ENCODE measurements at regions not wholly inside any gene's neighbourhood (a gene's known extent, or its start where the extent isn't known, plus 50 kb on each side); places are given as distances from the start of the nearest gene placed in this dataset.

DNA sequence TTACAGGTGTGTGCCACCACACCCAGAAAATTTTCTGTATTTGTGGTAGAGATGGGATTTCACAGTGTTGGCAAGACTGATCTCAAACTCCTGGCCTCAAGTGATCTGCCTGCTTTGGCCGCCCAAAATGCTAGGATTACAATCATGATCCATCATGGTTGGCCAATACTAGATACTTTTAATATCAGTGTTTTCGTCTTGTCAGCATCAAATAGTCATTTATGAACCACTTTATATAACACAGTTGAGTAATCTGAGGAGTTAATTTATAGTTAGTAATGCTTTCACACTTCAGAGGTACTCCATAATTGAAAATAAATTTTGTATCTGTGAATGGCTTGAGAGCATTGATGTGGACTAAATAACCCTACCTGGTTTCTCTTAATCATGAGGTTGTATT, 178.6 kb downstream of the TRAM1L1 start:
- no peak for TF ChIP-seq SIN3A (IDR thresholded peaks at IDR 0.05; ENCODE audit: borderline replicate concordance, insufficient read depth, low read length)
- no peak for TF ChIP-seq TAF1 (IDR thresholded peaks at IDR 0.05; ENCODE audit: borderline replicate concordance, insufficient read depth, low read length)
- no peak for TF ChIP-seq POLR2AphosphoS5 (IDR thresholded peaks at IDR 0.05; ENCODE audit: low read depth, low read length)
- TF ChIP-seq FOXP2 (optimal IDR thresholded peaks at IDR 0.05; ENCODE audit: borderline replicate concordance, extremely low read depth, extremely low read length, insufficient read depth), result no peak
- TF ChIP-seq, protein P1, sequence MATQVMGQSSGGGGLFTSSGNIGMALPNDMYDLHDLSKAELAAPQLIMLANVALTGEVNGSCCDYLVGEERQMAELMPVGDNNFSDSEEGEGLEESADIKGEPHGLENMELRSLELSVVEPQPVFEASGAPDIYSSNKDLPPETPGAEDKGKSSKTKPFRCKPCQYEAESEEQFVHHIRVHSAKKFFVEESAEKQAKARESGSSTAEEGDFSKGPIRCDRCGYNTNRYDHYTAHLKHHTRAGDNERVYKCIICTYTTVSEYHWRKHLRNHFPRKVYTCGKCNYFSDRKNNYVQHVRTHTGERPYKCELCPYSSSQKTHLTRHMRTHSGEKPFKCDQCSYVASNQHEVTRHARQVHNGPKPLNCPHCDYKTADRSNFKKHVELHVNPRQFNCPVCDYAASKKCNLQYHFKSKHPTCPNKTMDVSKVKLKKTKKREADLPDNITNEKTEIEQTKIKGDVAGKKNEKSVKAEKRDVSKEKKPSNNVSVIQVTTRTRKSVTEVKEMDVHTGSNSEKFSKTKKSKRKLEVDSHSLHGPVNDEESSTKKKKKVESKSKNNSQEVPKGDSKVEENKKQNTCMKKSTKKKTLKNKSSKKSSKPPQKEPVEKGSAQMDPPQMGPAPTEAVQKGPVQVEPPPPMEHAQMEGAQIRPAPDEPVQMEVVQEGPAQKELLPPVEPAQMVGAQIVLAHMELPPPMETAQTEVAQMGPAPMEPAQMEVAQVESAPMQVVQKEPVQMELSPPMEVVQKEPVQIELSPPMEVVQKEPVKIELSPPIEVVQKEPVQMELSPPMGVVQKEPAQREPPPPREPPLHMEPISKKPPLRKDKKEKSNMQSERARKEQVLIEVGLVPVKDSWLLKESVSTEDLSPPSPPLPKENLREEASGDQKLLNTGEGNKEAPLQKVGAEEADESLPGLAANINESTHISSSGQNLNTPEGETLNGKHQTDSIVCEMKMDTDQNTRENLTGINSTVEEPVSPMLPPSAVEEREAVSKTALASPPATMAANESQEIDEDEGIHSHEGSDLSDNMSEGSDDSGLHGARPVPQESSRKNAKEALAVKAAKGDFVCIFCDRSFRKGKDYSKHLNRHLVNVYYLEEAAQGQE (IDR thresholded peaks at IDR 0.05; ENCODE audit: insufficient read depth in 1 of 2, low read depth in 2 of 2, low read length in 2 of 2), result no peak

DNA sequence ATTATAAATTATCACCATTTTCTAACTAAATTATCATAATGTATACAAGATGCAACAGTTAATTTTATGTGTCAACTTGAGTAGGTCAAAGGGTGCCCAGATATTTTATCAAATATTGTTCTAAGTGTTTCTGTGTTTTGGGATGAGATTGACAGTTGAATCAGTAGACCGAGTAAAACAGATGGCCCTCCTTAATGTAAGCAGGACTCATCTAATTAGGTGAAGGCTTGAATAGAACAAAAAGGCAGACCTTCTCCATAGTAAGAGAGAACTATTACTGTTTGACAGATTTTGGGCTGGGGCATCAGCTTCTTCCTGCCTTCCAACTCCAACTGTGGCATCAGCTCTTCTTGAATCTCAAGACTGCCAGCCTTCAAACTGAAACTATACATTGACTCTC, 185.8 kb downstream of the TRAM1L1 start:
- no peak for TF ChIP-seq TAF1 (IDR thresholded peaks at IDR 0.05; ENCODE audit: borderline replicate concordance, insufficient read depth, low read length)
- TF ChIP-seq, protein P1 (IDR thresholded peaks at IDR 0.05; ENCODE audit: insufficient read depth in 1 of 2, low read depth in 2 of 2, low read length in 2 of 2), result no peak
- no peak for TF ChIP-seq POLR2AphosphoS5 (IDR thresholded peaks at IDR 0.05; ENCODE audit: low read depth, low read length)
- no peak for TF ChIP-seq FOXP2 (optimal IDR thresholded peaks at IDR 0.05; ENCODE audit: borderline replicate concordance, extremely low read depth, extremely low read length, insufficient read depth)

DNA sequence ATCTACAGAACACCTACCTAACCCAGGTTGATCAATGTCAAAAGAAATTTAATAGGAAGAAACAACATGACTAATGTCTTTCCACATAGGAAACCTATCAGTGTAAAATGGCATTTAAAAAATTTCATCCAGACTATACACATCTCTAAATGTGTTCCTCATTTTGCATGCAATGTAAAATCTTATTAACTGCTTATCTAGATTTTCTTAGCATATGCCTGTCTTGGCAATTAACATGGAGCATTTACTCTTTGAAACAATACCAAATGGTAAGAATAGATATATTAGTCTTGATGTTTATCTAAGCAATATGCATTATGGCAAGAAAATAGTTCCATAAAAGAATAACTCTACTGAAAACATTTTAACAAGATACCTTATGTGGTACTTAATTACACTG, 199.8 kb downstream of the TRAM1L1 start:
- no peak for TF ChIP-seq POLR2AphosphoS5 (IDR thresholded peaks at IDR 0.05; ENCODE audit: low read depth, low read length)
- TF ChIP-seq FOXP2 (optimal IDR thresholded peaks at IDR 0.05; ENCODE audit: borderline replicate concordance, extremely low read depth, extremely low read length, insufficient read depth), result no peak
- no peak for TF ChIP-seq SIN3A (IDR thresholded peaks at IDR 0.05; ENCODE audit: borderline replicate concordance, insufficient read depth, low read length)
- TF ChIP-seq TAF1 (IDR thresholded peaks at IDR 0.05; ENCODE audit: borderline replicate concordance, insufficient read depth, low read length), result no peak
- TF ChIP-seq, protein P1 (IDR thresholded peaks at IDR 0.05; ENCODE audit: insufficient read depth in 1 of 2, low read depth in 2 of 2, low read length in 2 of 2), result no peak

DNA sequence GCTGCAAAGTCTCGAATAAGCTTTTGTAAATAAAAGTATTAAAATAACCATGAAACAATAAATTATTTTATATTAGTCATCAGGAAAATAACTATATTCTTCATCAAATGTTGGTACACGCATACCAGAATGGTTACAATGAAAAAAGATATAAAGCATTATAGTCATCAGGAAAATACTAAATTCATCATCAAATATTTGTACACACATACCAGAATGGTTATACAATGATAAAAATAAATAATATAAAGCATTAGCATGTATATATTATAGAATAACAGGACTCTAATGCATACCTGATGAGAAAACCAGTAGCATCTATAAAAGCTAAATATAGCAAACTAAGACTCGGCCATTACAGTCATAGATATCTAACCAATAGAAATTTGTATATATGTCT, 202.9 kb downstream of the TRAM1L1 start:
- TF ChIP-seq TAF1 (IDR thresholded peaks at IDR 0.05; ENCODE audit: borderline replicate concordance, insufficient read depth, low read length) (no peak), SIN3A (IDR thresholded peaks at IDR 0.05; ENCODE audit: borderline replicate concordance, insufficient read depth, low read length) (no peak), POLR2AphosphoS5 (IDR thresholded peaks at IDR 0.05; ENCODE audit: low read depth, low read length) (no peak), FOXP2 (optimal IDR thresholded peaks at IDR 0.05; ENCODE audit: borderline replicate concordance, extremely low read depth, extremely low read length, insufficient read depth) (no peak)
- TF ChIP-seq, protein P1 (IDR thresholded peaks at IDR 0.05; ENCODE audit: insufficient read depth in 1 of 2, low read depth in 2 of 2, low read length in 2 of 2), result no peak

DNA sequence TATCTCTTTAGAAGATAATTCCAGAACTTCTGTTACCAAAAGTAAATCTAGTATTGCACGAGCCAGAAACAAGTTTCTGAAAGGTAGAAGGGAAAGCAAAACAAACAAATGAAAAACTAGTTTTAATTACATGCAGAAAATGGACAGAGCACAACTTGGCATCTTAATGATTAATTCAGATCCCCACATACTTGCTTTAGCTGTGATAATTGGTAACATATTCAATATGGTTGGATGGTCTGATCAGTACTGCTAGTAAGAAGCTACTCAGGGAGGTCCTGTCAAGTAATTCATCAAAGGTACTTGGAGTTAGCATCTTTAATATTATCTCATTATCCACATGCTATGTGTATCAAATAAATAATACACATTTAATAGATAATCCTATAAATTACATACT, 204.3 kb downstream of the TRAM1L1 start:
- TF ChIP-seq FOXP2 (optimal IDR thresholded peaks at IDR 0.05; ENCODE audit: borderline replicate concordance, extremely low read depth, extremely low read length, insufficient read depth) (no peak), TAF1 (IDR thresholded peaks at IDR 0.05; ENCODE audit: borderline replicate concordance, insufficient read depth, low read length) (no peak), POLR2AphosphoS5 (IDR thresholded peaks at IDR 0.05; ENCODE audit: low read depth, low read length) (no peak), SIN3A (IDR thresholded peaks at IDR 0.05; ENCODE audit: borderline replicate concordance, insufficient read depth, low read length) (no peak)
- TF ChIP-seq, protein P1 (IDR thresholded peaks at IDR 0.05; ENCODE audit: insufficient read depth in 1 of 2, low read depth in 2 of 2, low read length in 2 of 2), result no peak

All from PFSK-1 (cell line).